ENCODE measurements at regions not wholly inside any gene's neighbourhood (a gene's known extent, or its start where the extent isn't known, plus 50 kb on each side); places are given as distances from the start of the nearest gene placed in this dataset.
"Not testable (repeated sequence)": the region's sequence is repeated elsewhere in the genome, so short reads cannot be mapped to it uniquely, and the experiment has no call there.

DNA sequence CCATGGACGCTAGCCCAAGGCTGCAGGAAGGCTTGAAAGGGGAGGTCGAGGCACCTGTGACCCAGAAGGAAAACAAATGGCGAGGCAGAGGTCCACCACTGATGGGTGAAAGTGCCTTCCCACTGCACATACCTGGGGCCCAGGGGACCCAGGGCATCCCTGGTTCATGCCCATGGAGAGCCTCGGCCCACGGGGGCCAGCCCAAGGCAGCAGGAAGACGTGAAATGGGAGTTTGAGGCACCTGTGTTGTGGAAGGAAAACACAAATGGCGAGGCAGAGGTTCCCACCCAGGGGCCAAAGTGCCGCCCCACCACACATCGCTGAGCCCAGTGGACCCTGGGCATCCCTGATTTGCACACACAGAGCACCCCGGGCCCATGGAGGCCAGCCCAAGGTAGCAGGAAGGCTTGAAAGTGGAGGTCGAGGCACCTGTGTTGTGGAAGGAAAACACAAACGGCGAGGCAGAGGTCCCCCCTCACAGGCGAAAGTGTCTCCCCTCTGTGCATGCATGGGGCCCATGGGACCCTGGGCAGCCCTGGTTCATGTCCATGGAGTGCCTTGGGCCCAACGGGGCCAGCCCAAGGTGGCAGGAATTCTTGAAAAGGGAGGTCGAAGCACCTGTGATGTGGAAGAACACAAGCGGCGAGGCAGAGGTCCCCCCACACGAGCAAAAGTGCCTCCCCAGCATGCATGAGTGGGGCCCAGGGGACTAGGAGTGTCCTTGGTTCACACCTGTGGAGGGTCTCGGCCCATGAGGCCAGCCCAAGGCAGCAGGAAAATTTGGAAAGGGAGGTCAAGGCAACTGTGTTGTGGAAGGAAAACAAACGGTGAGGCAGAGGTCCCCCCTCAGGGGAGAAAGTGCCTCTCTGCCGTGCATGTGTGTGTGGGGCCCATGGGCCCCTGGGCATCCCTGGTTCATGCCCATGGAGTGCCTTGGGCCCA lies 383.3 kb downstream of the ALG10 start:
- DNase-seq (ENCODE audit: low spot score), result no peak

- DNase-seq (ENCODE audit: low spot score), result no peak
Observed at GRCh38 chr12:34406228-34406995, 384.1 kb downstream of the ALG10 start.

DNA sequence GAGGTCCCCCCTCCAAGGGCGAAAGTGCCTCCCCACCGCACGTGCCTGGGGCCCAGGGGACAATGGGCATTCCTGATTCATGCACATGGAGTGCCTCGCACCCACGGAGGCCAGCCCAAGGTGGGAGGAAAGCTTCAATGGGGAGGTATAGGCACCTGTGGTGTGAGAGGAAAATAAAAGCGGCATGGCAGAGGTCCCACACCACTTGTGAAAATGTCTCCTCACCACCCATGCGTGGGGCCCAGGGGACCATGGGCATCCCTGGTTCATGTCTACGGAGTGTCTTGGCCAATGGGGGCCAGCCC lies 384.7 kb downstream of the ALG10 start:
- DNase-seq (ENCODE audit: low spot score), result no peak

- no peak for DNase-seq (ENCODE audit: low spot score)
Observed at GRCh38 chr12:34407813-34408212, 385.5 kb downstream of the ALG10 start.

DNA sequence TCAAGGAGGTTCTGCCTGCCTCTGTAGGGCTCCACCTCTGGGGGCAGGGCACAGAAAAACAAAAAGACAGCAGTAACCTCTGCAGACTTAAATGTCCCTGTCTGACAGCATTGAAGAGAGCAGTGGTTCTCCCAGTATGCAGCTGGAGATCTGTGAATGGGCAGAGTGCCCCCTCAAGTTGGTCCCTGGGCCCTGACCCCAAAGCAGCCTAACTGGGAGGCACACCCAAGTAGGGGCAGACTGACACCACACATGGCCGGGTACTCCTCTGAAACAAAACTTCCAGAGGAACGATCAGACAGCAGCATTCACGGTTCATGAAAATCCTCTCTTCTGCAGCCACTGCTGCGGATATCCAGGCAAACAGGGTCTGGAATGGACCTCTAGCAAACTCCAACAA lies 409.2 kb downstream of the ALG10 start:
- not testable (repeated sequence) for DNase-seq (ENCODE audit: low spot score)
